DMS53 treated with DMSO at 0.1 percent for 48 hours (cell line): ENCODE measurements at regions not wholly inside any gene's neighbourhood (a gene's known extent, or its start where the extent isn't known, plus 50 kb on each side); places are given as distances from the start of the nearest gene placed in this dataset.
A peak's percentile ranks its signal among the peaks of the same experiment; 100 is the strongest.
"Not testable (repeated sequence)": the region's sequence is repeated elsewhere in the genome, so short reads cannot be mapped to it uniquely, and the experiment has no call there.

Experiments
- DNase-seq: peaks from one replicate; lab custom pipeline; 2025; ENCODE audit not compliant: unreplicated experiment; lab: John Stamatoyannopoulos, UW

DNA sequence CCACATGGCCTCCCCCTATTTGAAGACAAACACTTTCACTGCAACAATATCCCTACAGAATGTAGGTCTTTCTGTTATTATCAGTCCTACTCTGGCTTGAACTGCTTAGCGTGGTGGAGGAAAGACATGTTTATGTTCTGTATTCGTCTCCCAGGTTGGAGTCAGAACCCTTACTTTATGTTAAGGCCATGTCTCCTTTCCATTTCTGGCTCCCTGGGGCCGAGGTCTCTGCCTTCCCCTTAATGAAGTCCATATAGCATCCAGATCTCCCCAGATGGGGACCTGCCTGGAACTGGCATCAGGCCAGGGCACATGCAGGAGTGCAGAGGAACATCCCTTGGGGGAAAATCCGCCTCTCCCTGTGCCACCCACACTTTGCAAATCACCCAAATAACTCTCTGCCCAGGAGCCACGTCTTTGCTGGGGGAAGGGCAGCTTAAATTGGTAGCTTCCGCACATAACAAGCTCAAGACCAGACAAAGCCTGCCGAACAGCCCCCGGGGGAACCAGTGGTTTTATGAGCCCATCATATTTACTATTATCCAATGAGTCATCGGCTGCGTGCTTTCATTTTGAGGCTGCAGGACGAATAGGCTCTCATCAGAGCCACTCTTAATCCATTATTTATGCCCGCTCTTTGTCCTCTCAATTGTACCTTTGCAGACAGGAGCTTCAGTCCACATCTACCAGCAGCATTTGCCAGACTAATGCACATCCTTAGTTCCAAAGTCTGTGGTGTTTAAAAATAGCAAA lies 237.0 kb downstream of the UACA start:
- DNase-seq = peak; percentile 83

DNA sequence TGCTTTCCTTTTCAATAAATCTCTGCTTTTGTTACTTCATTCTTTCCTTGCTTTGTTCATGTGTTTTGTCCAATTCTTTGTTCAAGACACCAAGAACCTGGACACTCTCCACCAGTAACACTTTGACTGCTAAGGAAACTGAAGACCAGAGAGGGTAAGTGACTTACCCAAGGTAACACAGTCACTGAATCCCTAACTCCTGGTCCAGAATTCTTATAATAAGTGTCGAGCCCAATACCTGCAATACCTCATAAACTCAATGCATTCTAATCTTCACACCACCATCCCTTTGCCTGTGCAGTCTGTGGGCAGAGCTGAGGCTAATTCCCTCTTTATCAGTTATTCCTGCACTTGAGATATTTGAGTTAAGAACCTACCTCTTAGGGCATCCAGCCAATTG lies 237.8 kb downstream of the UACA start:
- DNase-seq = no peak

DNA sequence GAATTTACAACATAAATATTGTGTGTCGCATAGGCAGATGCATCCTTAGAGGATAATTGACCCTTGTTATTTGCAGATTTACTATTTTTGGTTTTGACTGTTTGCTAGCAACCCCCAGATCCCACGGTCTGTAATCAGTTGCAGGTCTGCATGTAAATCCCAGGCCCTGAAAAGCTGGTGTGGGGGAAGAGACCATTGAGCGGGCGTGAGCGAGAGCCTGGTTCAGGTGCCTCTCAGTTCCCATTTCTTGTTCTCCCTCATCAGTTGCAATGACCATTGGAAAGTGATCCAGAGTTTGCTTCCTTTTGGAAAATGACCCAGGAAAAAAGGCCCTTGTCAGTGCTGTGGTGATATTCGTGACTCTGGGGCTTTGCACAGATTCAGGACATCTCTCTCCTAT lies 238.9 kb downstream of the UACA start:
- DNase-seq = no peak

DNA sequence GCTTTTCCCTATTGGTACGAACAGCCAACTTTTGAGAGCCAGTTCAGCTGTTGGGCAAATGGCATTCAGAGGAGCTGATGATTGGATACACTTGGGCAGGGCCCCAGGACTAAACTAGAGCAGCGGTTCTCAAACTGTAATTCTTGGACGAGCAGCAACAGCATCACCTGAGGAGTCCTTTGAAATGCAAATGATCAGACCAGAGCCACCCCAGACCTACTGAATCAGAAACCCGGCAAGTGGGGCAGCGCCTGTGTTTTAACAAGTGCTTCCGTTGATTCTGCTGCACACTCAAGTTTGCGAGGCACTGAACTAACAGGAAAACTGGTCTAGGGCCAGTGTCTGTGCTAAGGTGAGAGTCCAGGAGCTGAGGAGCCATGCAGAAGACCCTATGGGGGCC lies 239.7 kb downstream of the UACA start:
- no peak for DNase-seq

DNA sequence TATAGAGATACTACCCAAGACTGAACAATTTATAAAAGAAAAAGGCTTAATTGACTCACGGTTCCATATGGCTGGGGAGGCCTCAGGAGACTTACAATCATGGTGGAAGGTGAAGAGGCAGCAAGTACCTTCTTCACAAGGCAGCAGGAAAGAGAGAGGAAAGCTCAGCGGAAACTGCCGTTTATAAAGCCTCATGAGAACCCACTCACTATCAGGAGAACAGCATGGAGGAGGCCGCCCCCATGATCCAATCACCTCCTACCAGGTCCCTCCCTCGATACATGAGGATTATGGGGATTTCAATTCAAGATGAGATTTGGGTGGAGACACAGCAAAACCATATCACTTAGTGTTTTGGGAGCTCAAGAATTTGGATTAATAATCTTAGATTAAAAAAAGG lies 240.2 kb downstream of the UACA start:
- DNase-seq = no peak

DNA sequence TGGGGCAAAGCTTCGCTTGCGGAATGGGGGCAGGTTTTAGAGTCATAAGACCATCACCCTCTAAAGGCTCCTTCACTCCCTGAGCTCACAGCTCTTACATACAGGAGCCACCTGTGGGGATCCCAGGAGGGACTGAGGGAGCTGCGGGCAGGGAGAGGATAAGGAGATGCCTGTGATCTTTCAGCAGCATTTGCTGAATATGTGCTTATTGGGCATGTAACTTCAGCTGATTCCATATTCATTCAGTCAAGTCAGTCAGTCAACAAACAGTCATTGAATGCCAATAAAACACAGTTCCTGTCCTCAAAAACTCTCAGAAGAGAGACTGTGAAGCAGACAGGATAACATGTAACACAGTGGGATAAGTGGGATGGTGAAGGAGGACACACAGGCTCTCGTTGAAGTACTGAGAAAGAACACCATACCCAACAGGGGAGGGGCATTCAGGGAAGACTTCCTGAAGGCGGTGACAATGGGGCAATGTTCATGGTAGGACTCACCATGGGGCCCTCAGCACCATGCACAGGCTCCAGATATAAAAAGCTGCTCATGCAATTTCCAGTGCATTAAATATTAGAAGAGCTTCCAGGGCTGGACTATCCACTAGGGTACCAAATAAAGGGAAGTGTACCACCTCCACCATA lies 240.9 kb downstream of the UACA start:
- no peak for DNase-seq

DNA sequence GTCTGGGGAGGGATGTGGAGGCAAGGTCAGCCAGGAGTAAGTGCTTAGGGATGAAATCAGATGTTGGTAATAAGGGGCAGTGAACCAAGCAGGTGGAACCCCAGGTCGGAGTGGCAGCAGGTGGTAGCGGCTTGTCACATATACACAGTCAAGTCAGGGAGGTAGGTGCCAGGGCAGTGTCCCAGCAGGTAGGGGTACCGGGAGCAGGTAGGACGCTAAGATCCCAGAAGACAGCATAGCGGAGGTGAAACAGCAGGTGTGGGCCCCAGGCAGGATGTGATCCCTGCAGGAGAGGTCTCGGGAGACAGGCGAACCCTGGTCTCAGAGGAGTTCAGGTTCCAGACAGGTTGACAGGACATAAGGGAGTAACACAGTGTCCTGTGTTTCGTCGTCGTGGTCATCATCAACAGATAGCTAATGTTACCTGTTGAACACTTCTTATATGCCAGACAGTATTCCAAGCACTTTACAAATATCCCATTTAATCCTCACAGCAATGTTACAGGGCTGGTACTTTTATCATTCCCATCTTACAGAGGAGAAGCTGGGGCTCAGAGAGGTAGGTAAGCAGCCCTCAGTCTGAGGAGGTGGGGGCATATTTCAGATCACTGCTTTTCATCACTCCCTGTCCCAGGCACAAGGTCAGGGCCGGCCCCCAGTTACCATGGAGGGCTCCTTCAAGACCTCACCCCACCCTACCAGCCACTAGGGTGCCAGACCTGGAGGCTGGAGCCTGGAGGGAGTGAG lies 241.6 kb downstream of the UACA start:
- no peak for DNase-seq

DNA sequence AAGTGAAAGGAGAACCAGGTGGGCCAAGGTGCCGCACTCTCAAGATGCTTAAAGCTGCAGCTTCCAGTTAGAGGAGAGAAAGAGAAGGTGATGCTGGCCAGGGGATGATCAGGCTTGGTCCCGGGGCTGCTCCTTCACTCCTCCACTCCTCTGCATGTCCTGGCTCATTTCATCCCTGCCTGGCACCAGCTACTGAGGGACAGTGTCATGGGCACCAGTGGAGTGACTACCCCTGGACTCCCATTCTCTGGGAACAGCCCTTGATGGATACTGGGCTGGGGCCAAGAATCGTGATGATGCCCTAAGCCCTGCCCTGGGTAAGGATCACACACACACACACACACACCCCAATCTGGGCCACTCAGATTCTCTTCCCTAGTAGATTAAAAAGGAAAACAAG lies 243.7 kb downstream of the UACA start:
- no peak for DNase-seq

DNA sequence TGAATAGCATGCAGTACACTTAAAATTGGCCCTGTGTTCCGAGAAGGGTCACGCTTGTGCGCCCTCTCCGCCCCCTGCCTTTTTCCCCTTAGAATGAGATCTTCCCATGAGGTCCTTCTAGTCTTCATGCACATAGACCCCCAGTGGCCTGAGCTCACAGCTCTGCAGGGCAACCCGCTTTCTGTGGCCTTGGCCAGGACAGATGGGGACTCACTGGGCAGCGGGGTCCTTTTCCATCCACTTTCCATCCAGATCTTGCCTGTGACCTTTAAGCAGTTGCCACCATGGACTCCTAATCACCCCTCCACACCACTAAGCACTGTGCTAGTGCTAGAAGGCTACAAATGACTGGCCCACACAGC lies 244.4 kb downstream of the UACA start:
- DNase-seq = no peak

DNA sequence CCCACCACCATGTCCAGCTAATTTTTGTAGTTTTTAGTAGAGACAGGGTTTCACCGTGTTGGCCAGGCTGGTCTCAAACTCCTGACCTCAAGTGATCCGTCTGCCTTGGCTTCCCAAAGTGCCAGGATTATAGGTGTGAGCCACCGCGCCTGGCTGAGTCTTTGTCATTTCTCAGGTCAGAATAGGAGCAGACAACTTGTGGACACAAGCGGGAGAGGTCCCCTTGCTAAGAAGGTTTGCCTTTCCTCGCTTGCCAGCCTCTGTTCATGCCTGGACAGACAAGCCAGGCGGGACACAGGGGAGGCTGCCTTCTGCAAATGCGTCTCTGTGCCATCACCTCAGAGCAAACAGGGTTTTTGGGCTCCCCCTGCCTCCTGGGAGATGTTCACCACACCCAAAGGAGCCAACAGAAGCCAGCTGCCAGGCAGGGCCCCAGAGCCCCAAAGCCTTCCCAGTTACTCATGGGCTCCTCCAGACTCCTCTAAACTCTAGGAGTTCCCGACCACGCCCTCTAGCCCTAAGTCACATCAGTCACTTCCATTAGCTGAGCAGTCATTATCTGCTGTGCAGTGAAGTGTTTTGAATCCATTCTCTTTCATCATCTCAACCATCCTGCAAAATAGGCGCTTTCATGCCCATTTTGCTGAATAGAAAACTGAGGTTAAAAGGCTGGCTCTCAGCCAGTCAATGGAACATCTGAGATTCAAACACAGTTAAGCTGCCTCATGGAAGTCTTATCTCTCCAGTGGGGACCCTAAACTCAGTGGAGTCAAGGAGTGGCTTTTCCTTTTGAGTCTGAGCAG lies 245.0 kb downstream of the UACA start:
- no peak for DNase-seq

DNA sequence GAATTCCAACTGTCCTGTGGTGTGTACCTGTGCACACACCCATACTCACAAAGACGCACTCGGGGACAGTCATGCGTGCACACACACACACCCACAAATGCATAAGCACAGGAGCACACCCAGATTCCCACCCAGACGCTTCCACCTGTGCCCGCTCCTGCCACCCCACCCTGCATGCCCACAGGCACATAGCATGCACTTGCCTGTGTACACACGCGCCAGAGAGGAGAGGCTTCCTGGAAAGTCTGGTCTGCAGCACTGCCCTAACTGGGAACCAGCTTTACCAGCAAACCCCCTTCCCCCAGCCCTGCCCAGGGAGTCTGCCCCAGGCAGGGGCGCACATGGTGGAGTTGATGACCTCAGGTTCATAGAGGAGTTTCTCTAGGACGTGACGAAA lies 246.2 kb downstream of the UACA start:
- DNase-seq = no peak

DNA sequence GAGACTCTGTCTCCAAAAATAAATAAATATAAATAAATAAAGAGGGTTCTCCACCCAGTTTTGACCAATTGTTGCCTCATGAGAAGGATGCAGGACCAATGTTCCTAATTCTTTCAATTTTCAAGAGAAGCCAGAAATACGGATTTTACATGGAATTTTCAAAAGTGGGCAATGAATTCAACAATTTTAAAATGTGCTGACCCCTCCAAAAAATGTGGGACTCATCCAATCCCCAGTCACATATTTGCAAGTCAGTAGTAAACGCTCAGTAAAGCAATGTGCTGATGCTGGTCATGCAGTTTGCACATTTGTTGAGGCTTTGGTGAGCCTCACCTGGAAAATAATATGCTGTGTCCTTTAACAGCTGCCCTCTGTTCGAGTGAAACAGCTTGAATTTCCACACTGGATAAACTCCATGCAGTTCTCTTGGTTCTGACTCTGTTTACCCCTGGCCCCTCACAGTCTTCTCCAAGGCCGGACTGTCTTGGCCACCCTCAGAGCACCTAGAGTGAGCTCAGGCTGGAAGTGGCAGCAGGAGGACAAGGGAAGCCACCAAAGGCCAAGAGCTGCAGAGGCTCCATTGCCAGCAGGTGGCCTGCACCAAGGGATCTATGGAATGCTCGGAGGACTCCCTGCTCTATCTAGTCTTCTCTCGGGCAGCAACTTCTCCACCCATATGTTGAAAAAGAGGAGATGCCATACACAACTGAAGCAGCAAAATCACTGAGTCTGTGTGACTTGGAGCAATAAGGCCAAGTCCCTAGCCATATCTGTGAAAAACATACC lies 246.8 kb downstream of the UACA start:
- no peak for DNase-seq

DNA sequence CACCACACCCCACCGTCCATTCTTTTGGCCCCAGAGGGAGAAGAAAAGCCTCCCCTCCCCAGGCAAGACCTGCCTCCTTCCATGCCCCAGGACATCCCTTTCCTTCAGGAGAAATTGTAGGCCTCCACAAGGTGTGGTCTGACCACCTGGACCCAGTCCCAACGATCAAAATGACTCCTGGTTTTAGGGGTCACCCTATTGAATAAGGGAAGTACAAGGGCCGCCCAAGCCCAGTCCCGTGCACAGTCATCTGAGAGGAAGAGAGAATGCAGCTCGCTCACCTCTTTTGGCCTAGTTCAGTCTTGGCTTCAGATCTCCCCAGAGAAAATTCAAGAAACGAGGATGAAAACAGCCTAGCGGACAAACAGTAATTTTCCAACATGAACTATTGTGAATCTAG lies 249.1 kb downstream of the UACA start:
- DNase-seq = no peak

DNA sequence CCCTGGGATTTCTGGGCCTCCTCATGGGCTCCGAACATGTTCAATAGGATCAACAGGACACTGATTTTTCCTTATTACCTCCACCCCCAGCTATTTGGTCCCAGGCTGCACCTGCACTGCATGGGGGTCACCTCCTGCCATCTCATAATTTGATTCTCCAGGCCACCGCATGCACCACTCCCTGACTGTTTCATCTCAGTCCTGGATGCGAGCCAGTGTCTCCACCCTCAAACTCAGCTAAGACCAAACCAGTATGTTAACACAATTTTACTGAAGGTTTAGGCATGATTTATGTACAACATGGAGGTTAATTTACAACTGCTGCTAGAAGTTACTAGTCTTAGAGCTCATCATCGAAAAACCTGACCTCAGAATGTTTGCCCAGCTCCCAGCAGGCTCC lies 249.5 kb downstream of the UACA start:
- DNase-seq = no peak

DNA sequence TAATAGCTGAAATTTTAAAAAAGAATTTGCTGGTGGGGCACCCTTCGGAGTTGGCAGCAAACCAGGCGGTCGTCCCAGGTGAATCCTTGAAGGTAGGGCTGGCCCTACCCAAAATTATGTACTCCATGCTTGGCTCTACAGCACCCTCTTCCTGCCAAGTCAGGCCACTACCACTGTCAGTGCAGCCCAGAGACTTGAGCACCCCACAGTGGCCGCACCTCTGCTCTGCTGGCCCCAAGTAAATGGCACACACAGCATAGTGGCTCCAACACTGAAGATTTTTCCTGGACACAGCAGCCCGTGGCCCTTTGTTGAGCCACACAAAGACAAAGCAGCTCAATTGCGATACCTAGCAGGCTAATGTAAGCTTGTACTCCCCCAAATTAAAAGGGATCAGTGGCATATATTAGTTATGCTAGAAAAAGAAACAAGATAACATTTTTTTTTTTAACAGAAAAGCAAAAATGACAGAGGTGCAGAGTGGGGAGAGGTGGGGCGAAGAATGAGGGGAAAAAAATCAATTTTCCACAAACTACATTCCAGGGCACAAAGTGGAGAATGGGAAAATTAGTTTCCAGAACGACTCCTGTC lies 250.5 kb downstream of the UACA start:
- DNase-seq = peak; percentile 34

DNA sequence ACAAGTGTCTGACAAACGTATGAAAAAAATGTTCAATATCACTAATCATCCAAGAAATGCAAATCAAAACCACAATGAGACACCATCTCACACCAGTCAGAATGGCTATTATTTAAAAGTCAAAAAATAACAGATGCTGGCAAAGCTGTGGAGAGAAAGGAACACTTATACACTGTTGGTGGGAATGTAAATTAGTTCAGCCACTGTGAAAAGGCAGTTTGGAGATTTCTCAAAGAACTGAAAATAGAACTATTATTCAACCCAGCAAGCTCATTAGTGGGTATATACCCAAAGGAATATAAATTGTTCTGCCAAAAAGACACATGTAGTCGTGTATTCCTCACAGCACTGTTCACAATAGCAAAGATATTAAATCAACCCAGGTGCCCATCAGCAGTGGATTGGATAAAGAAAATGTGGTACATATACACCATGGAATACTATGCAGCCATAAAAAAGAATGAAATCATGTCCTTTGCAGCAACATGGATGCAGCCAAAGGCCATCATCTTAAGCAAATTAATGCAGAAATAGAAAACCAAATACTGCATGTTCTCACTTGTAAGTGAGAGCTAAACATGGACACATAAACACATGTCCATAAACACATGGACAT lies 251.3 kb downstream of the UACA start:
- DNase-seq = not testable (repeated sequence)

DNA sequence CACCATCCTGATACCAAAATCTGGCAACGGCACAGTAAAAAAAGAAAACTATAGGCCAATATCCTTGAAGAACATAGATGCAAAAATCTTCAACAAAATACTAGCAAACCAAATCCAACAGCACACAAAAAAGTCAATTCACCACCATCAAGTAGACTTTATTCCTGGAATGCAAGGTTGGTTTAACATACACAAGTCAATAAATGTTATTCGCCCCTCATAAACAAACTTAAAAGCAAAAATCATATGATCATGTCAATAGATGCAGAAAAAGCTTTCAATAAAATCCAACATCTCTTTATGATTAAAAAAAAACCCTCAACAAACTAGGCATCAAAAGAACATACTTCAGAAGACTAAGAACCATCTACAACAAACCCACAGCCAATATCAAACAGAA lies 252.9 kb downstream of the UACA start:
- DNase-seq = no peak

DNA sequence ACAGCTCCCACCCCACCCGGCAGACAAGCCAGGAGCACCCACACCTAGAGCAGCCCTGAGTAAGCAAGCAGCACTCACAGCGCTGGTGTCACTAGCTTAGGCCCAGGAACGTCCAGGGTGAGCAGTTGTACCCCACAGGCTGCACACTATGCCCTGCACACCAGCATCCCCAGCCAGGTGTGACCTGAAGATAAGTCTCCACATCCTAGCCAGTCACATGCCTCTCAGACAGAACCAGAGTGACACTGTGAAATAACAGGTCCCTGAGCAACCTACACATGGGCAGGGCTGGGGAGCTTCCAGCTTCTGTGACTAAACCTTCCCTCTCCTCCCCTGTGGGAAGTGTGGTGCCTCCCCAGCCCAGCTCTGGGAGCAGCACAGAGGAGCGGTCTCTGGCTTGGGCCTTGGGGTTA lies 253.6 kb downstream of the UACA start:
- no peak for DNase-seq

DNA sequence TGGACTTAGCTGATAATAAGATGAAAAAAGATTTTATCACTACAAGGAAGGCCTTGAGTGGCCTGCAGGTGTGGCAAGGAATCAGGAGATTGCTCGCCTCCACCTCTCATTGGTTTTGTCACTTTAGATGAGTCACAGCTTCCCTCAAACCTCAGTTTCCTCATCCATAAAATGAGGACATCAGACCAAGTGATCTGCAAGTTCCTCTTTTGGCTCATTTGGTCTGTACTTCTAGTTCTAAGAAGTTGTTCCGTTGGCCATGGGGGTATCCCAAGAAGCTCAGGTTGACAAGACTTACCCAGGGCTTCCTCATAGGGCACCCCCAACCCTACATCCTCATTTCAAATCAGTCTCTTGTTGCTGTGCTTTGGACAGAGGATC lies 254.1 kb downstream of the UACA start:
- DNase-seq = no peak
